ENCODE measurements at regions not wholly inside any gene's neighbourhood (a gene's known extent, or its start where the extent isn't known, plus 50 kb on each side); places are given as distances from the start of the nearest gene placed in this dataset.
"Not testable (repeated sequence)": the region's sequence is repeated elsewhere in the genome, so short reads cannot be mapped to it uniquely, and the experiment has no call there.

- no peak for DNase-seq (ENCODE audit: low read depth, low spot score)
These were observed 739.0 kb upstream of the NCAM2 start for GRCh38 chr21:20259031-20259867.

- DNase-seq (ENCODE audit: low read depth, low spot score) = no peak
These were observed 738.1 kb upstream of the NCAM2 start for GRCh38 chr21:20260124-20260523.

DNA sequence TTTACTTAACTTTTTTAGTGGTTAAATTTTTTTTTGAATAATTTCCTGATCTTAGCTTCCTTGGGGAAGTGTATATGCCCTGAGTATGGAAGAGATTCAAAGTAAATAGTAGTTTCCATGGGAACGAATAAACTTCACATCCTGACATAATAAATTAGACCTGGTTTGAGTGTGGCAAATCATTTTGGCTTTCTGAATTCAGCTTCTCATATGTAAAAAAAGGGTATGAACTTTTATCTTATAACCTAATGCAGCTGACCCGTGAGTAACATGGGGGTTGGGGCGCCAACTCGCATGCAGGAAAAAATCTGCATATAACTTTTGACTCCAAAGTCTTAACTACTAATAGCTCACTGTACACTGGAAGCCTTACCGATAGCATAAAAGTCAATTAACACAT lies 736.8 kb upstream of the NCAM2 start:
- DNase-seq (ENCODE audit: low read depth, low spot score) = no peak

DNA sequence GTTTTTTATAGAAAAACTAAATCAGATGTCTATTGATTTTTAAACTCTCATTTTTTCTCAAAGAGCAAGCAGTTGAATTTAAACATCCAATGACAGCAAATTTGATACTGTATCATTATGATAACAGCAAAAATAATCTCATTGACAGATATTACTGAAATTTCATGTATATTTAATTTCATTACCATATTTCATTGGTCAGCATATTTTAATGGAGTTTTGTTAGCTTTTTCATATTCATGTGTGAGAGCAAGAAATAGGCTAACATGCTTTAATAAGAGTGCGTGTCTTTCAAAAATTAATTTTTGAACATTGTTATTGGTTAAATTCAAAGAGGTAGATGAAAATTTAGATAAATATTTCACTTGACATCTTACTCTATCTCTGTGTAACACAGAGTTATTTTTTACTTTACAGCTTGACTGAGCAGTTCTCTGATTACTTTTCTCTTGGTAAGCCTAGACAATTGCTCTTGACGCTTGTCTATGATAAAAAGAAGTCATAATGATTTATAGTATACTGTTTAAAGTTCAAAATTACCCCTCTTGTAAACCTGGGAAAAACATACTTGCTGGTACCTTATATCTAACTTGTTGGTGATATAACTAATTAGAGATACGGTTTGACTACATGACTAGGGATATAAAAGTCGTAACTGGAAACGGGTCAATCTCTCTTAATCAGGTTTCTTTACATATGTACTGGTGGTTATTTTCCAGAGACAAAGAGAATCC lies 732.3 kb upstream of the NCAM2 start:
- no peak for DNase-seq (ENCODE audit: low read depth, low spot score)

GRCh38 chr21:20266441-20266710 lies 731.8 kb upstream of the NCAM2 start:
- no peak for DNase-seq (ENCODE audit: low read depth, low spot score)

- DNase-seq (ENCODE audit: low read depth, low spot score) = no peak
These were observed 727.7 kb upstream of the NCAM2 start for GRCh38 chr21:20270365-20271055.

GRCh38 chr21:20272791-20273362 lies 725.3 kb upstream of the NCAM2 start:
- no peak for DNase-seq (ENCODE audit: low read depth, low spot score)

- DNase-seq (ENCODE audit: low read depth, low spot score) = no peak
These were observed 721.8 kb upstream of the NCAM2 start for GRCh38 chr21:20276377-20276776.

- DNase-seq (ENCODE audit: low read depth, low spot score) = no peak
These were observed 721.3 kb upstream of the NCAM2 start for GRCh38 chr21:20276954-20277353.

DNA sequence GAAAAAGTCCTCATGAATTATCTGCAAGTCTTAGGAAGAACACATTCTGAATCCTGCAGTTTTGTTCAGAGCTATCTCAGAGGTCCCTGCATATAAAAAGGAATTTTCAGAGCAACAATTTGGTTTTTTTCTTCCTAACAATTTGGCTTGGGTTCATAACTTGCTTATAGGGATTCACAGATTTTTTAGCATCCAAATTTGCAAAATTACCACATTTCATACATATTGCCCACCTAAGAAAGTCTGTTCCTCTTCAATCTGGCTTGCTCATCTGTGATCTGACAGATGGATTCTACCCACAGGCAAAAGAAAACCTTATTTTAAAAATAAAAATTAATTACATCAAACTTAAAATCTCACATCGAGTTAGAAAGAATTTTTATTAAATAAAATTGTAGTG lies 714.4 kb upstream of the NCAM2 start:
- DNase-seq (ENCODE audit: low read depth, low spot score) = no peak

- DNase-seq (ENCODE audit: low read depth, low spot score) = no peak
These were observed 705.9 kb upstream of the NCAM2 start for GRCh38 chr21:20292280-20292679.

DNA sequence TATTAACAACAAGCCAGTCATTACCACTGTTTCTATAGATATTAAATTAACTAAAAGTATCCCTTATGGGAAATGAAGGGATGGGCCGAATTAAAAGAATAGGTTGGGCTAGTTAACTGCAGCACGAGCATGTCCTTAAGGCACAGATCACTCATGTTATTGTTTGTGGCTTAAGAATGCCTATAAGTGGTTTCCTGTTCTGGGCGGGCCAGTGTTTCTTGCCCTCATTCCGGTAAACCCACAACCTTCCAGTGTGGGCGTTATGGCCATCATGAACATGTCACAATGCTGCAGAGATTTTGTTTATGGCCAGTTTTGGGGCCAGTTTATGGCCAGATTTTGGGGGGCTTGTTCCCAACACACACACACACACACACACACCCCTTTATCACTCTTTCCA lies 705.4 kb upstream of the NCAM2 start:
- DNase-seq (ENCODE audit: low read depth, low spot score) = not testable (repeated sequence)

DNA sequence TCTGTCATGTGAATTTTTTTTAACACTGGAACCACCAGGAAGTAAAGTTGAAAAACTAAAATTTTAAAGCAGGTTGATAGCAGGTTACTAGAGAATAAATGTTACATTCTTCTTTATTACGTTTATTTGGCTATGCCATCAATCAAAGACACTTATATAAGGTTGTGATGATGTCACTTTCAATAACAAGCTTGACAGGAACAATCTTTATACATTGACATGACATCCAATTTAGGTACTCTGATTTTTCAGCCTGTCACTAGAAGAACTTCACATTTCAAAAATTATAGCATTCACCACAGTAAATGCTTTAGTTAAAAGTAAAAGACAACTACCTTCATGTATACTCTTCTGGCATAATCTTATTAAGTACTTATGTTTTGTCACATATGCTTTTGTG lies 696.8 kb upstream of the NCAM2 start:
- DNase-seq (ENCODE audit: low read depth, low spot score) = no peak

- DNase-seq (ENCODE audit: low read depth, low spot score) = no peak
These were observed 696.1 kb upstream of the NCAM2 start for GRCh38 chr21:20302084-20302483.

DNA sequence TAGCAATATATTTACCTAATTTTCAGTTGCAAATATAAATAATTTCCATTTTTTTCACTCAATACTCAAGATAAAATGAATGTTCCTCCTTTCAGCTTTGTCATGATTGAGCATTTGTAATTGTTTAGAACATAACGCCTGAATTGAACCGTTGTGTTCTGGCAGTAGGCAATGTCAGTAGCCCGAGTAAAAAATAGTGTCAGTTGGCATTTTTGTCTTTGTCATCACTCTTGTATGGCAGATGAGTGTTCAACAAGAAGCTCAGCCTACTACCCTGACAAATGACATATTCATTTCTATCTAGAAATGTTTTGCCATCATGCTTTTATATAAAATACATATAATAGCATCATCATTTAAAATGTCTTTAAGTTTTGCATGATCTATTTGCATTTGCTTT lies 691.4 kb upstream of the NCAM2 start:
- DNase-seq (ENCODE audit: low read depth, low spot score) = no peak

GRCh38 chr21:20308586-20309315 lies 689.5 kb upstream of the NCAM2 start:
- no peak for DNase-seq (ENCODE audit: low read depth, low spot score)

DNA sequence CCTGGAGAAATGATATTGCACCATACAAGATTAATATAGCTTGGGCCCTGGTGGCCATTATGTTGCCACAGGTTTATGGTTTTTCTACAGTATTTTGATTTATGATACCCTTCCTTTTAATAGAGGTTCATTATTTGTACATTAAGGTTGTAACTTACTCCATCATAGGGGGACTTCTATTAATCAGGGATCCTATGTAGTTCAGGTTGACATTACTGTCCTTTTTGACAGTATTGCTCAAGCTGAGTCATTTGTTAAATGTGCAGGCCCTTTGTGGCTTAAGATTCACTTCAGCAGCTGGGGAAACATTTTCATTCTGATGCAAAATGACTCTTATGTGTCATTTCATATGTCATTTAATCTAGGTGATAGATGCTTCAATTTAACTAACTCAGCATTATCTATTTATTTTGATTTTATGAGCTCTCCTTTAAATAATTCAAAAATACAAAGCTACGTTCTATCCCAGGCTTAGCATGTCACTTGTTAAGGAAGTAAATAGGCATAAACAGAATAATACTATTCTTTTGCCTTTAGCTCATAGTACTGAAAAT lies 686.9 kb upstream of the NCAM2 start:
- no peak for DNase-seq (ENCODE audit: low read depth, low spot score)

DNA sequence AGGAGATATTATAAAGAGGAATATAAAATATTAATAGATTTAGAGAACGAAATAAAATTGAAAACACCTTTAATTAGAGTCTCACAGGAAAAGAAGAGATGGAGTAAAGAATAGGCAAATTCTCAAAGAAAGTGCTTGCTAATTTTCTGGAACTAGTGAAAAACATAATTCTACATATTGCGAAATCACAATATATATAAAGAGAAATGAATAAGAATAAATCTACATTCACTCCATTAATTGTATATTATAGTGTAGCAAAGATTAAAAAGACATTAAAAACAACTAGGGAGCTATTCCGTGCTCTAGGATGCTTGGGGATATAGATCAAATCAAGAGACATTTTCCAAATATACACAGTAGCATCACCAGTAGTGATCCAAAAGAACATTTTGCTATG lies 685.2 kb upstream of the NCAM2 start:
- no peak for DNase-seq (ENCODE audit: low read depth, low spot score)

- no peak for DNase-seq (ENCODE audit: low read depth, low spot score)
These were observed 683.2 kb upstream of the NCAM2 start for GRCh38 chr21:20315042-20315441.

- no peak for DNase-seq (ENCODE audit: low read depth, low spot score)
These were observed 668.6 kb upstream of the NCAM2 start for GRCh38 chr21:20329636-20330035.

DNA sequence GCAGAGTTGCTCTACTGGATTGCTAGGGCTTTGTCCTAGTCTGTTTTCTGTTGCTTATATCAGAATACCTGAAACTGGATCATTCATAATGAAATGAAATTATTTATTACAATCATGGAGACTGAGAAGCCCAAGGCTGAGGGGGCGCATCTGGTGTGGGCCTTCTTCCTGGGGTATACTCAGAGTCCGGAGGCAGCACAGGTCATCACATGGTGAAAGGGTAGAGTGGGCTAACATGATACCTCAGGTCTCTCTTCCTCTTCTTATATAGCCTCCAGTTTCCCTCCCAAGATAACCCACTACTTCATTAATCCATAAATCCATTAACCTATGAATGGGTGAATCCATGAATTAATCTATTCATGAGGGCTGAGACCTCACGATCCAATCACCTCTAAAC lies 667.6 kb upstream of the NCAM2 start:
- no peak for DNase-seq (ENCODE audit: low read depth, low spot score)
